HCT116 (cell line): ENCODE measurements at regions not wholly inside any gene's neighbourhood (a gene's known extent, or its start where the extent isn't known, plus 50 kb on each side); places are given as distances from the start of the nearest gene placed in this dataset.

ENCODE experiments used
- ATAC-seq: fragments of 200-7000 bp; cut with Tn5 transposase; 2 replicates; pipeline ENCODE4 v1.9.1; 2020; ENCODE audit warnings: mild to moderate bottlenecking, moderate library complexity
- BruUV-seq: library from RNA; stranded (reverse); fragments of 400-500 nt; replicated peaks from 2 replicates; lab custom pipeline; 2021; lab: Mats Ljungman, UMichigan
- CTCF ChIA-PET: fragments of 300-600 bp; sonication (Branson Sonifier 250); formaldehyde crosslinking; loops from one replicate; lab custom pipeline; 2021; ENCODE audit warnings: antibody characterized with exemption; lab: Charles Lee
- POLR2A ChIA-PET: fragments of 300-600, 350-600 bp; sonication (Branson Sonifier 250); formaldehyde crosslinking; loops from one replicate; lab custom pipeline; 2021; ENCODE audit warnings: antibody characterized with exemption; lab: Charles Lee
- RAD21 ChIA-PET, 2 experiments: fragments of 300-600 bp; sonication (Branson Sonifier 250); formaldehyde crosslinking; loops; one replicate each; lab custom pipeline; 2023; ENCODE audit warnings: low total read pairs in 2 of 2; ENCODE audit not compliant: uncharacterized antibody in 2 of 2, unreplicated experiment in 2 of 2, low non-redundant PET in 1 of 2; lab: Charles Lee
- DNase-seq: peaks from one replicate; pipeline ENCODE4 v3.0.0-alpha.2; 2010; ENCODE audit warnings: low read depth, low spot score
- H2AFZ ChIP-seq: fragments of 200-600 bp; shearing (Covaris generic), sonication (generic); 2 replicates; pipeline ENCODE4 v1.6.1; 2017; ENCODE audit warnings: low read depth, mixed run types, mixed read lengths, antibody characterized with exemption, low read length; ENCODE audit not compliant: poor library complexity, severe bottlenecking
- H3K27ac ChIP-seq: 2 replicates; pipeline ENCODE4 v1.5.1; 2012; ENCODE audit warnings: low read depth, low read length
- H3K27me3 ChIP-seq: fragments of 200-600 bp; sonication (generic); 2 replicates; pipeline ENCODE4 v1.6.1; 2016; ENCODE audit warnings: mixed run types, low read length, mixed read lengths; ENCODE audit not compliant: insufficient read depth
- H3K36me3 ChIP-seq, 2 experiments: fragments of 200-500 bp in 1 of 2; fragments of 200-600 bp in 1 of 2; sonication (Bioruptor generic) in 1 of 2; sonication (generic) in 1 of 2; 2 replicates each; pipeline versions ENCODE4 v1.5.1 to v1.6.1; 2014 to 2016; ENCODE audit warnings: low read length in 2 of 2, inconsistent platforms in 1 of 2, mixed read lengths in 1 of 2, mixed run types in 1 of 2; ENCODE audit not compliant: insufficient read depth in 2 of 2, control insufficient read depth in 1 of 2
- H3K4me1 ChIP-seq, 2 experiments: fragments of 200-600 bp in 1 of 2; sonication (generic) in 1 of 2; 2 replicates each; pipeline versions ENCODE4 v1.5.1 to v1.6.1; 2012 to 2017; ENCODE audit warnings: low read length in 2 of 2, inconsistent platforms in 1 of 2, mild to moderate bottlenecking in 1 of 2, mixed read lengths in 1 of 2, mixed run types in 1 of 2, moderate library complexity in 1 of 2; ENCODE audit not compliant: insufficient read depth in 2 of 2, control insufficient read depth in 1 of 2
- H3K4me2 ChIP-seq: fragments of 200-600 bp; sonication (generic); 2 replicates; pipeline ENCODE4 v1.6.1; 2017; ENCODE audit warnings: mixed run types, low read length, mixed read lengths
- H3K4me3 ChIP-seq, 2 experiments: fragments of 200-600 bp in 1 of 2; sonication (generic) in 1 of 2; replicated peaks in 1 of 2; 2 replicates each; pipeline ENCODE4 v1.5.1; 2011 to 2016; ENCODE audit warnings: low read length in 2 of 2, control low read depth in 1 of 2, low read depth in 1 of 2, mild to moderate bottlenecking in 1 of 2, mixed read lengths in 1 of 2, mixed run types in 1 of 2
- H3K79me2 ChIP-seq: fragments of 200-600 bp; sonication (generic); 2 replicates; pipeline ENCODE4 v1.6.1; 2017; ENCODE audit warnings: mild to moderate bottlenecking, mixed run types, low read length, moderate library complexity, mixed read lengths; ENCODE audit not compliant: insufficient read depth
- H3K9ac ChIP-seq: fragments of 200-600 bp; sonication (generic); 2 replicates; pipeline ENCODE4 v1.6.1; 2016; ENCODE audit warnings: low read length, mixed read lengths
- H3K9me2 ChIP-seq: fragments of 200-600 bp; sonication (generic), shearing (Covaris generic); 2 replicates; pipeline ENCODE4 v1.6.1; 2017; ENCODE audit warnings: mixed run types, mild to moderate bottlenecking, moderate library complexity; ENCODE audit not compliant: insufficient read depth
- H3K9me3 ChIP-seq, 2 experiments: fragments of 200-500 bp in 1 of 2; fragments of 200-600 bp in 1 of 2; sonication (Bioruptor generic) in 1 of 2; sonication (generic) in 1 of 2; 2 replicates each; pipeline ENCODE4 v1.6.1; 2014 to 2017; ENCODE audit warnings: low read length in 2 of 2, mixed read lengths in 2 of 2, inconsistent platforms in 1 of 2, low read depth in 1 of 2, mild to moderate bottlenecking in 1 of 2, mixed run types in 1 of 2, moderate library complexity in 1 of 2; ENCODE audit not compliant: control insufficient read depth in 1 of 2, insufficient read depth in 1 of 2
- H4K20me1 ChIP-seq: fragments of 200-600 bp; sonication (generic), shearing (Covaris generic); 2 replicates; pipeline ENCODE4 v1.6.1; 2017; ENCODE audit warnings: mixed run types, mild to moderate bottlenecking, moderate library complexity; ENCODE audit not compliant: insufficient read depth
- CBX3 ChIP-seq: IDR thresholded peaks from 2 replicates; pipeline ENCODE4 v1.6.1; 2012; ENCODE audit warnings: low read depth
- CEBPB ChIP-seq: IDR thresholded peaks from 2 replicates; pipeline ENCODE4 v1.6.1; 2012; ENCODE audit warnings: low read depth
- EGR1 ChIP-seq: IDR thresholded peaks from 2 replicates; pipeline ENCODE4 v1.6.1; 2012; ENCODE audit warnings: low read depth
- ELF1 ChIP-seq: IDR thresholded peaks from 2 replicates; pipeline ENCODE4 v1.6.1; 2012; ENCODE audit warnings: low read depth, borderline replicate concordance
- EZH2 ChIP-seq: fragments of 200-600 bp; sonication (generic); IDR thresholded peaks from 2 replicates; pipeline ENCODE4 v1.6.1; 2017; ENCODE audit warnings: antibody characterized with exemption, mixed run types
- EZH2phosphoT487 ChIP-seq: fragments of 200-600 bp; IDR thresholded peaks from 2 replicates; pipeline ENCODE4 v1.6.1; 2018; ENCODE audit warnings: antibody characterized with exemption, borderline replicate concordance
- FOSL1 ChIP-seq: IDR thresholded peaks from 2 replicates; pipeline ENCODE4 v1.6.1; 2012; ENCODE audit warnings: low read depth
- JUND ChIP-seq: IDR thresholded peaks from 2 replicates; pipeline ENCODE4 v1.6.1; 2012
- MAX ChIP-seq: IDR thresholded peaks from 2 replicates; pipeline ENCODE4 v1.6.1; 2012
- POLR2A ChIP-seq: IDR thresholded peaks from 2 replicates; pipeline ENCODE4 v1.7.0; 2011; ENCODE audit warnings: borderline replicate concordance; ENCODE audit not compliant: insufficient read depth, insufficient read length; ENCODE audit errors: extremely low read depth
- POLR2AphosphoS5 ChIP-seq: IDR thresholded peaks from 2 replicates; pipeline ENCODE4 v1.6.1; 2011; ENCODE audit warnings: mild to moderate bottlenecking, low read depth, low read length, moderate library complexity
- SRF ChIP-seq: IDR thresholded peaks from 2 replicates; pipeline ENCODE4 v1.6.1; 2012; ENCODE audit warnings: low read depth
- YY1 ChIP-seq: IDR thresholded peaks from 2 replicates; pipeline ENCODE4 v1.6.1; 2011; ENCODE audit warnings: low read length, low read depth, moderate library complexity, mild to moderate bottlenecking; ENCODE audit not compliant: insufficient replicate concordance; ENCODE audit errors: extremely low read depth
- ZBTB33 ChIP-seq: IDR thresholded peaks from 2 replicates; pipeline ENCODE4 v1.6.1; 2011; ENCODE audit warnings: mild to moderate bottlenecking, low read length, moderate library complexity; ENCODE audit not compliant: insufficient replicate concordance; ENCODE audit errors: extremely low read depth
- ZFX ChIP-seq: fragments of 450-650 bp; IDR thresholded peaks from 2 replicates; pipeline ENCODE4 v1.6.1; 2017
- ZNF274 ChIP-seq: fragments of 200-500 bp; sonication (Bioruptor generic); IDR thresholded peaks from 2 replicates; pipeline ENCODE4 v1.6.1; 2014; ENCODE audit warnings: mild to moderate bottlenecking, low read depth, low read length, inconsistent platforms
- intact Hi-C: fragments of 100-400 bp; cut with micrococcal nuclease; formaldehyde crosslinking; loops from 2 replicates; pipeline ENCODE4 v1.10.0; 2022
- TF ChIP-seq, protein P1 (sequence below), 3 experiments: fragments of 200-600 bp in 1 of 3; sonication (generic) in 1 of 3; IDR thresholded peaks in 2 of 3; conservative IDR thresholded peaks in 1 of 3; 2 replicates each; pipeline ENCODE4 v1.5.1; 2012 to 2017; ENCODE audit warnings: low read depth in 2 of 3, low read length in 2 of 3, antibody characterized with exemption in 1 of 3, borderline replicate concordance in 1 of 3, control low read depth in 1 of 3, mild to moderate bottlenecking in 1 of 3, mixed read lengths in 1 of 3, mixed run types in 1 of 3, moderate library complexity in 1 of 3; ENCODE audit not compliant: insufficient read depth in 1 of 3
- TF ChIP-seq, protein P2 (sequence below): IDR thresholded peaks from 2 replicates; pipeline ENCODE4 v1.6.1; 2012
- TF ChIP-seq, protein P3 (sequence below): IDR thresholded peaks from 2 replicates; pipeline ENCODE4 v1.6.1; 2012; ENCODE audit warnings: low read depth

DNA sequence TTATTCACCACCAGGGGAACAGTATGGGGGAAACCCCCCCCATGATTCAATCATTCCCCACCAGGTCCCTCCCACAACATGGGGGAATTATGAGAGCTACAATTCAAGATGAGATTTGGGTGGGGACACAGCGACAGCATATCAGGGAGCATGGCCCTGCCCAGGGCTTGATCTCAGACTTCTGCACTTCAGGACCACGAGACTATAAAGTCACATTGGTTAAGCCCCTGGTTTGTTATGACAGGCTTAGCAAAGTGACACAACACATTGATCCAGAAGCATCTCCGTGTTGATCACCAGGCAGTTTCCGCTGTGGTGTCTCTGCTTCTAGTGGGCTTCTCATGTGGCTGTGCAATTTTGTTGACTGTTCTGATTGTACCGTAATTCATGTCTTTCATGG lies 312.7 kb upstream of the C1orf174 start:
- DNase-seq = no peak
- Histone ChIP-seq H3K79me2 (no peaks in the 10 kb centered on the region), H3K9me2 (no peaks in the 10 kb centered on the region), H3K4me3 (no peak overlapping the region), H3K4me2 (no peak overlapping the region), H3K27me3 (0 out of 2 replicates have a peak, but pooled peaks cover 2% of the 10 kb centered on the region), H2AFZ (no peak overlapping the region), H3K9ac (no peak overlapping the region), H4K20me1 (no peaks in the 10 kb centered on the region), H3K4me1 (no peaks in the 10 kb centered on the region), H3K27ac (no peak overlapping the region), H3K36me3 (no peaks in the 10 kb centered on the region), H3K9me3 (no peaks in the 10 kb centered on the region)
- no peak for TF ChIP-seq CEBPB
- TF ChIP-seq ZBTB33 = no peak
- no peak for TF ChIP-seq MAX
- TF ChIP-seq ZFX = no peak
- no peak for TF ChIP-seq POLR2A
- TF ChIP-seq YY1 = no peak
- no peak for TF ChIP-seq CBX3
- TF ChIP-seq, protein P1, sequence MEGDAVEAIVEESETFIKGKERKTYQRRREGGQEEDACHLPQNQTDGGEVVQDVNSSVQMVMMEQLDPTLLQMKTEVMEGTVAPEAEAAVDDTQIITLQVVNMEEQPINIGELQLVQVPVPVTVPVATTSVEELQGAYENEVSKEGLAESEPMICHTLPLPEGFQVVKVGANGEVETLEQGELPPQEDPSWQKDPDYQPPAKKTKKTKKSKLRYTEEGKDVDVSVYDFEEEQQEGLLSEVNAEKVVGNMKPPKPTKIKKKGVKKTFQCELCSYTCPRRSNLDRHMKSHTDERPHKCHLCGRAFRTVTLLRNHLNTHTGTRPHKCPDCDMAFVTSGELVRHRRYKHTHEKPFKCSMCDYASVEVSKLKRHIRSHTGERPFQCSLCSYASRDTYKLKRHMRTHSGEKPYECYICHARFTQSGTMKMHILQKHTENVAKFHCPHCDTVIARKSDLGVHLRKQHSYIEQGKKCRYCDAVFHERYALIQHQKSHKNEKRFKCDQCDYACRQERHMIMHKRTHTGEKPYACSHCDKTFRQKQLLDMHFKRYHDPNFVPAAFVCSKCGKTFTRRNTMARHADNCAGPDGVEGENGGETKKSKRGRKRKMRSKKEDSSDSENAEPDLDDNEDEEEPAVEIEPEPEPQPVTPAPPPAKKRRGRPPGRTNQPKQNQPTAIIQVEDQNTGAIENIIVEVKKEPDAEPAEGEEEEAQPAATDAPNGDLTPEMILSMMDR (IDR thresholded peaks at IDR 0.05 in 2 of 3, conservative IDR thresholded peaks at IDR 0.05 in 1 of 3; ENCODE audit: borderline replicate concordance in 1 of 3, insufficient read depth in 1 of 3, low read depth in 2 of 3, low read length in 2 of 3) = no peak
- TF ChIP-seq EZH2phosphoT487 = no peak
- TF ChIP-seq SRF = no peak
- TF ChIP-seq ELF1 = no peak
- TF ChIP-seq, protein P2, sequence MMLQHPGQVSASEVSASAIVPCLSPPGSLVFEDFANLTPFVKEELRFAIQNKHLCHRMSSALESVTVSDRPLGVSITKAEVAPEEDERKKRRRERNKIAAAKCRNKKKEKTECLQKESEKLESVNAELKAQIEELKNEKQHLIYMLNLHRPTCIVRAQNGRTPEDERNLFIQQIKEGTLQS = no peak
- TF ChIP-seq EZH2 = no peak
- no peak for TF ChIP-seq JUND
- TF ChIP-seq FOSL1 = no peak
- no peak for TF ChIP-seq ZNF274
- TF ChIP-seq EGR1 = no peak
- TF ChIP-seq, protein P3, sequence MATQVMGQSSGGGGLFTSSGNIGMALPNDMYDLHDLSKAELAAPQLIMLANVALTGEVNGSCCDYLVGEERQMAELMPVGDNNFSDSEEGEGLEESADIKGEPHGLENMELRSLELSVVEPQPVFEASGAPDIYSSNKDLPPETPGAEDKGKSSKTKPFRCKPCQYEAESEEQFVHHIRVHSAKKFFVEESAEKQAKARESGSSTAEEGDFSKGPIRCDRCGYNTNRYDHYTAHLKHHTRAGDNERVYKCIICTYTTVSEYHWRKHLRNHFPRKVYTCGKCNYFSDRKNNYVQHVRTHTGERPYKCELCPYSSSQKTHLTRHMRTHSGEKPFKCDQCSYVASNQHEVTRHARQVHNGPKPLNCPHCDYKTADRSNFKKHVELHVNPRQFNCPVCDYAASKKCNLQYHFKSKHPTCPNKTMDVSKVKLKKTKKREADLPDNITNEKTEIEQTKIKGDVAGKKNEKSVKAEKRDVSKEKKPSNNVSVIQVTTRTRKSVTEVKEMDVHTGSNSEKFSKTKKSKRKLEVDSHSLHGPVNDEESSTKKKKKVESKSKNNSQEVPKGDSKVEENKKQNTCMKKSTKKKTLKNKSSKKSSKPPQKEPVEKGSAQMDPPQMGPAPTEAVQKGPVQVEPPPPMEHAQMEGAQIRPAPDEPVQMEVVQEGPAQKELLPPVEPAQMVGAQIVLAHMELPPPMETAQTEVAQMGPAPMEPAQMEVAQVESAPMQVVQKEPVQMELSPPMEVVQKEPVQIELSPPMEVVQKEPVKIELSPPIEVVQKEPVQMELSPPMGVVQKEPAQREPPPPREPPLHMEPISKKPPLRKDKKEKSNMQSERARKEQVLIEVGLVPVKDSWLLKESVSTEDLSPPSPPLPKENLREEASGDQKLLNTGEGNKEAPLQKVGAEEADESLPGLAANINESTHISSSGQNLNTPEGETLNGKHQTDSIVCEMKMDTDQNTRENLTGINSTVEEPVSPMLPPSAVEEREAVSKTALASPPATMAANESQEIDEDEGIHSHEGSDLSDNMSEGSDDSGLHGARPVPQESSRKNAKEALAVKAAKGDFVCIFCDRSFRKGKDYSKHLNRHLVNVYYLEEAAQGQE = no peak
- no peak for TF ChIP-seq POLR2AphosphoS5
- intact Hi-C loops = no loop called here
- ChIA-PET POLR2A (no interaction called here), RAD21 (no interaction called here), CTCF (no interaction called here)
- BruUV-seq = no TSS peak
- no peak for ATAC-seq
